ENCODE measurements at regions not wholly inside any gene's neighbourhood (a gene's known extent, or its start where the extent isn't known, plus 50 kb on each side); places are given as distances from the start of the nearest gene placed in this dataset.

- no peaks in the 10 kb centered on the region for H3K79me2 ChIP-seq (ENCODE audit: control insufficient read depth, insufficient read depth, low read length)
- DNase-seq (ENCODE audit: low read depth, low spot score) (no peak), ATAC-seq (no peak), FAIRE-seq (no peak)
- H3K4me3 ChIP-seq = no peak overlapping the region
- H3K4me1 ChIP-seq (ENCODE audit: control insufficient read depth, insufficient read depth, low read length) = no peaks in the 10 kb centered on the region
- H3K27me3 ChIP-seq (replicated peaks in 1 of 2; ENCODE audit: control insufficient read depth in 2 of 2, insufficient read depth in 2 of 2, low read length in 1 of 2) = no peaks in the 10 kb centered on the region
- ChIA-PET POLR2A (no interaction called here), RAD21 (ENCODE audit: unreplicated experiment) (no interaction called here), CTCF (no interaction called here), SMC1A (ENCODE audit: uncharacterized antibody, unreplicated experiment) (no interaction called here)
- in situ Hi-C loops (cut with MboI) = no loop called here
- intact Hi-C loops (cut with micrococcal nuclease; ENCODE audit: unreplicated experiment) = no loop called here
- H3K9me3 ChIP-seq (replicated peaks; ENCODE audit: control insufficient read depth, insufficient read depth, low read length) = no peaks in the 10 kb centered on the region
- TF ChIP-seq CEBPZ (IDR thresholded peaks at IDR 0.05; ENCODE audit: low read depth, low read length) = no peak
- no peak for TF ChIP-seq FOXK2 (IDR thresholded peaks at IDR 0.05)
- TF ChIP-seq MYC (IDR thresholded peaks at IDR 0.05; ENCODE audit: insufficient read depth, insufficient read length, insufficient replicate concordance, low read length, severe bottlenecking) = no peak
- no peak for TF ChIP-seq NFXL1 (IDR thresholded peaks at IDR 0.05; ENCODE audit: borderline replicate concordance)
- no peak for TF ChIP-seq BCL3 (IDR thresholded peaks at IDR 0.05; ENCODE audit: borderline replicate concordance, insufficient read depth, low read depth, low read length, poor library complexity, severe bottlenecking)
- no peak for TF ChIP-seq POLR2A (IDR thresholded peaks at IDR 0.05; ENCODE audit: low read depth, low read length)
- no peak for TF ChIP-seq ZNF622 (IDR thresholded peaks at IDR 0.05)
- TF ChIP-seq HSF1 (IDR thresholded peaks at IDR 0.05; ENCODE audit: low read depth, low read length) = no peak
- TF ChIP-seq PAX5 (IDR thresholded peaks at IDR 0.05; ENCODE audit: borderline replicate concordance, low read depth, low read length) = no peak
- no peak for TF ChIP-seq ZBED1 (IDR thresholded peaks at IDR 0.05; ENCODE audit: borderline replicate concordance)
- TF ChIP-seq E4F1 (IDR thresholded peaks at IDR 0.05; ENCODE audit: borderline replicate concordance, partially characterized antibody) = no peak
- no peak for TF ChIP-seq POLR2AphosphoS5 (IDR thresholded peaks at IDR 0.05; ENCODE audit: low read length)
- no peak for TF ChIP-seq SKIL (IDR thresholded peaks at IDR 0.05; ENCODE audit: low read depth, poor library complexity, severe bottlenecking)
- no peak for TF ChIP-seq EED (IDR thresholded peaks at IDR 0.05; ENCODE audit: low read depth)
- TF ChIP-seq RCOR1 (conservative IDR thresholded peaks at IDR 0.05; ENCODE audit: low read depth, low read length) = no peak
- no peaks in the 10 kb centered on the region for H4K20me1 ChIP-seq (ENCODE audit: control insufficient read depth, insufficient read depth)
- WGBS (ENCODE audit: insufficient coverage, insufficient replicate concordance, low lambda C conversion rate, missing lambda C conversion rate) = 66% methylated on average over 7 of the region's 7 CpGs
- no peak overlapping the region for H3K4me2 ChIP-seq (ENCODE audit: control insufficient read depth, insufficient read depth)
- H3K36me3 ChIP-seq (ENCODE audit: control insufficient read depth in 2 of 2, insufficient read depth in 2 of 2, low read length in 1 of 2) = no peaks in the 10 kb centered on the region
- H3K27ac ChIP-seq (ENCODE audit: control insufficient read depth, insufficient read depth) = no peak overlapping the region
- no peak overlapping the region for H3K9ac ChIP-seq (ENCODE audit: control insufficient read depth, insufficient read depth, low read length)
- H2AFZ ChIP-seq (ENCODE audit: control insufficient read depth, low read depth, low read length) = no peak overlapping the region
- no TSS peak for BruUV-seq (replicated peaks)
Observed at GRCh38 chr7:115812794-115813193, 217.8 kb downstream of the TFEC start.
